Parathyroid adenoma (tissue), 2 donors: ENCODE measurements at regions not wholly inside any gene's neighbourhood (a gene's known extent, or its start where the extent isn't known, plus 50 kb on each side); places are given as distances from the start of the nearest gene placed in this dataset.
A peak's percentile ranks its signal among the peaks of the same experiment; 100 is the strongest.

Source experiments
- H2AFZ ChIP-seq: fragments of 300-600 bp; sonication (generic); one replicate; pipeline ENCODE4 v1.7.0; 2017; ENCODE audit warnings: antibody characterized with exemption, mild to moderate bottlenecking
- H3K27ac ChIP-seq: fragments of 300-600 bp; sonication (generic); one replicate; pipeline ENCODE4 v1.7.0; 2017
- H3K27me3 ChIP-seq: fragments of 300-600 bp; sonication (generic); one replicate; pipeline ENCODE4 v1.7.0; 2017; ENCODE audit warnings: low read length; ENCODE audit not compliant: control insufficient read depth, insufficient read depth
- H3K36me3 ChIP-seq: fragments of 300-600 bp; sonication (generic); one replicate; pipeline ENCODE4 v1.7.0; 2017; ENCODE audit warnings: low read length; ENCODE audit not compliant: control insufficient read depth, insufficient read depth
- H3K4me1 ChIP-seq: fragments of 300-600 bp; sonication (generic); one replicate; pipeline ENCODE4 v1.7.0; 2017; ENCODE audit warnings: control low read depth
- H3K4me2 ChIP-seq: fragments of 300-600 bp; sonication (generic); one replicate; pipeline ENCODE4 v1.7.0; 2017; ENCODE audit warnings: low read length
- H3K4me3 ChIP-seq: fragments of 300-600 bp; sonication (generic); one replicate; pipeline ENCODE4 v1.7.0; 2017; ENCODE audit warnings: low read depth, low read length
- H3K79me2 ChIP-seq: fragments of 300-600 bp; sonication (generic); one replicate; pipeline ENCODE4 v1.7.0; 2017; ENCODE audit warnings: control low read depth
- H3K9ac ChIP-seq: fragments of 300-600 bp; sonication (generic); one replicate; pipeline ENCODE4 v1.7.0; 2017; ENCODE audit warnings: mild to moderate bottlenecking
- H3K9me3 ChIP-seq: fragments of 300-600 bp; sonication (generic); one replicate; pipeline ENCODE4 v1.7.0; 2017; ENCODE audit warnings: low read length; ENCODE audit not compliant: control insufficient read depth
- CTCF ChIP-seq: fragments of 300-600 bp; sonication (generic); IDR thresholded peaks from one replicate; pipeline ENCODE4 v1.7.0; 2017; ENCODE audit warnings: antibody characterized with exemption, mild to moderate bottlenecking
- donor health status: primary hyperparathyroidism.

- no peaks in the 10 kb centered on the region for H3K27me3 ChIP-seq
- H3K4me1 ChIP-seq, result no peaks in the 10 kb centered on the region
- H3K9ac ChIP-seq, result no peak overlapping the region
- no peaks in the 10 kb centered on the region for H3K9me3 ChIP-seq
- TF ChIP-seq CTCF, result peak; percentile 34
- H2AFZ ChIP-seq, result no peak overlapping the region
- H3K36me3 ChIP-seq, result no peaks in the 10 kb centered on the region
- H3K27ac ChIP-seq, result no peak overlapping the region
- no peaks in the 10 kb centered on the region for H3K79me2 ChIP-seq
- H3K4me2 ChIP-seq, result no peak overlapping the region
- no peak overlapping the region for H3K4me3 ChIP-seq
Observed at GRCh38 chrX:102067966-102068723, 57.3 kb upstream of the TCEAL2 start.

- Histone ChIP-seq H3K4me2 (no peak overlapping the region), H3K4me1 (no peaks in the 10 kb centered on the region), H2AFZ (no peak overlapping the region), H3K27me3 (no peaks in the 10 kb centered on the region), H3K36me3 (no peaks in the 10 kb centered on the region), H3K9me3 (no peaks in the 10 kb centered on the region), H3K4me3 (no peak overlapping the region), H3K9ac (no peak overlapping the region), H3K27ac (no peak overlapping the region), H3K79me2 (no peaks in the 10 kb centered on the region)
- no peak for TF ChIP-seq CTCF
Observed at GRCh38 chrX:102063445-102064074, 61.9 kb upstream of the TCEAL2 start.

GRCh38 chrX:102044496-102044895 is 81.0 kb upstream of the TCEAL2 start:
- Histone ChIP-seq H3K4me1 (no peaks in the 10 kb centered on the region), H3K36me3 (no peaks in the 10 kb centered on the region)

GRCh38 chrX:102043380-102043779 is 82.1 kb upstream of the TCEAL2 start:
- TF ChIP-seq CTCF, result no peak
- Histone ChIP-seq H3K36me3 (no peaks in the 10 kb centered on the region), H2AFZ (no peak overlapping the region), H3K4me1 (no peaks in the 10 kb centered on the region), H3K27ac (no peak overlapping the region), H3K4me3 (no peak overlapping the region), H3K4me2 (no peak overlapping the region), H3K9ac (no peak overlapping the region), H3K79me2 (no peaks in the 10 kb centered on the region), H3K27me3 (no peaks in the 10 kb centered on the region), H3K9me3 (no peaks in the 10 kb centered on the region)

More at GRCh38 chrX:102044496-102044895, 81.0 kb upstream of the TCEAL2 start:
- Histone ChIP-seq H3K9ac (no peak overlapping the region), H3K27me3 (no peaks in the 10 kb centered on the region), H3K4me3 (no peak overlapping the region), H3K9me3 (no peaks in the 10 kb centered on the region), H2AFZ (no peak overlapping the region), H3K79me2 (no peaks in the 10 kb centered on the region), H3K4me2 (no peak overlapping the region), H3K27ac (no peak overlapping the region)
- no peak for TF ChIP-seq CTCF
